Right forelimb (tissue), 1 donor: ENCODE measurements at regions not wholly inside any gene's neighbourhood (a gene's known extent, or its start where the extent isn't known, plus 50 kb on each side); places are given as distances from the start of the nearest gene placed in this dataset.
A peak's percentile ranks its signal among the peaks of the same experiment; 100 is the strongest.
"Not testable (repeated sequence)": the region's sequence is repeated elsewhere in the genome, so short reads cannot be mapped to it uniquely, and the experiment has no call there.

ENCODE experiments used
- DNase-seq: peaks from one replicate; pipeline ENCODE4 v3.0.0-alpha.2; 2018

- DNase-seq, result no peak
Measured at GRCh38 chr16:10232757-10233156, 50.5 kb upstream of the GRIN2A start.

- no peak for DNase-seq
Measured at GRCh38 chr16:10239640-10240039, 57.4 kb upstream of the GRIN2A start.

DNA sequence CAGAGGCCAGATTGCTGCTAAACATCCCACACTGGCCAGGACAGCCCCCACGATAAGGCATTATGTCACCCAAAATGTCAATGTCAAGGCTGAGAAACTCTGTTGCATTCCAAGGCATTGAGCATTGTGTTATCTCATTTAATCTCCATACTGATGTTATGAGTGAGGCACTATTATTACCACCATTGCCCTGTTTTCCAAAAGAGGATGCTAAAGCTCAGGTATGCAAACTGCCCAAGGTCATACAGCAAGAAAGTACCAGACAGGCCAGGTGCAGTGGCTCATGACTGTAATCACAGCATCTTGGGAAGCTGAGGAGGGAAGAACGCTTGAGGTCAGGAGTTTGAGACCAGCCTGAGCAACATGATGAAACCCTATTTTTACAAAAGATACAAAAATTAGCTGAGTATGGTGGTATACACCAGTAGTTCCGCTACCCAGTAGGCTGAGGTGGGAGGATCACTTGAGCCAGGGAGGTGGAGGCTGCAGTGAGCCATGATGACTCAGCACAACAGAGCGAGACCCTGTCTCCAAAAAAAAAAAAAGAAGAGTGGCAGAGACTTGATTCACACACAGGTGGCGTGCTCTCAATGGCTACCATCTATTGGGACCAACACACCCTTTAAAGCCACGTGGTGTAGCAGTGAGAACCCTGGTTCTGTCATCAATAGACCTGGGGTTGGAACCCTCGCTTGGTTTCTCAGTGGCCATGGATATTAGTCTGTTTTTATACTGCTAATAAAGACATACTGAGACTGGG lies 58.8 kb upstream of the GRIN2A start:
- no peak for DNase-seq

- no peak for DNase-seq
Measured at GRCh38 chr16:10242097-10242496, 59.9 kb upstream of the GRIN2A start.

DNA sequence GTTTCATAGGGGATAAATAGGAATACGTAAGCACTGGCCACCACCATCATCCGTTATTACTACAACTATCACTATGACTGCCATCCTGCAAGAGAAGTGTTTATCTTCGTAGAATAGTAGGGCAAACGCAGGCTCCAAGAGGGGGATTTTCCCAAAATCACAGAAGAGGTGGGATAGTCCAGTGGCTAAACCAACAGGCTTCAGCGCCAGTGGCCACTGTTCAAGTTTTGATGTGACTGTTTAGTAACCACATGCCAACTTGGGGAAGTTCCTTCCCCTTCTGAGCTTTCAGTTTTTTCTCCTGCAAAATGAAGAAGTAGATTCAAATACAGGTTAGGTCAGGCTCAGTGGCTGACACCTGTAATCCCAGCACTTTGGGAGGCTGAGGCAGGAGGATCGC lies 60.7 kb upstream of the GRIN2A start:
- no peak for DNase-seq

- no peak for DNase-seq
Measured at GRCh38 chr16:10245002-10245401, 62.8 kb upstream of the GRIN2A start.

- no peak for DNase-seq
Measured at GRCh38 chr16:10250137-10250828, 68.1 kb upstream of the GRIN2A start.

DNA sequence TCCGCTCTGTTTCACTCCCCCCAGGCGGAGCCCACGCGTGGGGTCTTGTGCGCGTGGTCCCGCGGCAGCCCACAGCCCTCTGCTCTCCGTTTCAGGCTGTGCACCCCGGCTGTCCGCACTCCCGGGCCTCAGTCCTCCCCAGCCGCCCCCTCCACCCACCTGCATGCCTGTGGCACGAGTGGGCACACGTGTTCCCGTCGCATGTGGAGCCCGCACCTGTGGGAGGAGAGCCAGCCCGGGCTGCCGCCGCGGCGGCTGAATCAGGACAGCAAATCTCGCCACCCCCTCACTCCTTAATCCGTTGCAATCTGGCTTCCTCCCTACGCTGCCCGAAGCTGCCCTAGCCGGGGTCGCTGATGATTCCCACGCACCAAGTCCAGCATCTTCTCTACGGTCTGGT lies 69.9 kb upstream of the GRIN2A start:
- DNase-seq, result no peak

GRCh38 chr16:10253409-10253808 lies 71.2 kb upstream of the GRIN2A start:
- no peak for DNase-seq

DNA sequence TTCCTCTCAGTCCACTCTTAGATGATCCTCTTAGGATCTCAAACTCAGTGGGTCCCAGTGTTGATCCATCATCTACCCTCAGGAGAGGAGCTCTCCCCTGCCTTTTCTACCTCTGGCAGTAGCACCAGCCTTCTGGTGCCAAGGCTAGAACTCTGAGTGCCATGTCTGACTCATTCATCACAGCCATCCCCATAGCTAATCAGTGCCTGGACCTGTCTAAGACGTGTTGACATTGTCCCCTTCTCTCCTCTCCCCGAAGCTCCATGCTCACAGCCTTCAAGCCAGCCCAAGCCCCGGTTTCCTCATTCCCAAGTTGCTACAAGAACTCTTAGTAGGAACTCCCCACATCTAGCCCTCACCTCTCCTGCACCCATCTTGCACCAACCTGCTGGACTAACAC lies 73.5 kb upstream of the GRIN2A start:
- DNase-seq, result no peak

GRCh38 chr16:10256784-10257641 lies 74.8 kb upstream of the GRIN2A start:
- peak; percentile 54 for DNase-seq

GRCh38 chr16:10257642-10258251 lies 75.5 kb upstream of the GRIN2A start:
- DNase-seq, result not testable (repeated sequence)

DNA sequence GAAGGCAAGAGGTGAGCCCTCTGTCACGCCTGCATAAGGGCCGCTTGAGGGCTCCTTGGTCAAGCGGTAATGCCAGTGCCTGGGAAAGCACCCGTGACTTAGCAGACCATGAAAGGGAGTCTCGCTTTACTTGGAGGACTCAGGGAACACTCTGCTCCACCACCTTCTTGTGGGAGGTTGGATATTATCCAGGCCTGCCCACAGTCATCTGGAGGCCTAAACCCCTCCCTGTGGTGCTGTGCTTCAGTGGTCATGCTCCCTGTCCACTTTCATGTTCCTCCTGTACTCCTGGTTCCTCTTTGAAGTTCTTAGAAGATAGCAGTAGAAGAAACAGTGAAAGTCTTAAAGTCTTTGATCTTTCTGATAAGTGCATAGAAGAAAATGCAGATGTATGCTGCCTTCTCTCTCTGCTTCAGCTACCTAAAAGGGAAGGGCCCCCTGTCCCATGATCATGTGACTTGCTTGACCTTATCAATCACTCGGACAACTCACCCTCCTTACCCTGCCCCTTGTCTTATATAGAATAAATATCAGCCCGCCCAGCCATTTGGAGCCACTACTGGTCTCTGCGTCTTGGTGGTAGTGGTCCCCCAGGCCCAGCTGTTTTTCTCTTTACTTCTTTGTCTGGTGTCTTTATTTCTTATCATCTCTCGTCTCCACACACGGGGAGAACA lies 76.8 kb upstream of the GRIN2A start:
- not testable (repeated sequence) for DNase-seq

DNA sequence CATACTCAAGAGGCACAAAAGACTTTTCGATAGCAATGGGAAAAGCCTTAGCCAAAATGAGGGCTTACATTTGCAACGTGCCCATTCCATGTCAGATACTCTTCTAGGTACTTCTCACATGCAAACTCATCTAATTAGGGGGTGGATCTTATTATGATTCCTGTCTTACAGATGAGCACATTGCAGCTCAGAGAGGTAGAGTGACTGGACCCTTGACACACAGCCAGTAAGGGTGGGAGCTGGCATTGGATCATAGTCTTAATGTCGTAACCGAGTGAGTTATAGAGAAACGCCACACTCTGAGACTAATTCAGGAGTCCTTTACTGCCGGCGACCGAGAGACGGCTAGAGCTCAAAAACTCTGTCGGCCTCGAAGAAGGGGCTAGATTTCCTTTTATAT lies 78.8 kb upstream of the GRIN2A start:
- no peak for DNase-seq

DNA sequence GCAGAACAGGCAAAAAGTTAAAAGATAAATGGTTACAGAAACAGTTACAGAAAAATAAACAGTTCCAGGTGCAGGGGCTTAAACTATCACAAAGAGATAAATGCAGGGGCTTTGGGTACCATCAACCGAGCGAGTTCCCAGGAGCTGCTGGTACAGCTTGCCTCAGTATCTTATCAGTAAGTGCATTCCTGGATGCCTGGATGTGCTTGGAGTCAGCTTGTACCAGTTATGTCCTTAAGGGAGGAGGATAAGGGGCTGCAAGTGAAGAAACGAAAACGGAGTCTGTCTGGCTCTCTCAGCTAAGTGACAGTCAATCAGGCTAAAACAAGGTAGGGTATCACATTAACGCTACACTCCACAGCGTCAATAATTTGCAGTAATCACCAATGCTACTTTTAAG lies 79.3 kb upstream of the GRIN2A start:
- not testable (repeated sequence) for DNase-seq

- no peak for DNase-seq
Measured at GRCh38 chr16:10262377-10263132, 80.3 kb upstream of the GRIN2A start.

GRCh38 chr16:10265770-10266615 lies 83.8 kb upstream of the GRIN2A start:
- DNase-seq, result no peak

DNA sequence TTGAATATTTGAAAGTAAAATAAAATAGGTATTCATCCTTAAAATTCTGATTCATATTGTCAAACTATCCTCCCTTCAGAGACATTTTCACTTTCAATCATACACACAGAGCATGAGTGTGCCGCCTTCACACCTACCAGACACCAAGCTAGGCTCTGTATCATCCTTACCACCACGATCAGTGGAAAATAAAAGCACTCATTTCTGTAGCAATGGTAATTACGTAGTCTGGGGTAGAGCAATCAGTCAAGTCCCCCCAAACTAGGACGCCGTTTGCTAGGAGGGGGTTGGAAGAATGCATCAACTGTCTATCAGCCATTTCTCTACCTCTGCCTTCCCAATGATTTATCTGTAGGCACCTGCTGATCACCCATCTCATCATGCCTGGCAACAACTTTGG lies 84.6 kb upstream of the GRIN2A start:
- DNase-seq, result no peak

DNA sequence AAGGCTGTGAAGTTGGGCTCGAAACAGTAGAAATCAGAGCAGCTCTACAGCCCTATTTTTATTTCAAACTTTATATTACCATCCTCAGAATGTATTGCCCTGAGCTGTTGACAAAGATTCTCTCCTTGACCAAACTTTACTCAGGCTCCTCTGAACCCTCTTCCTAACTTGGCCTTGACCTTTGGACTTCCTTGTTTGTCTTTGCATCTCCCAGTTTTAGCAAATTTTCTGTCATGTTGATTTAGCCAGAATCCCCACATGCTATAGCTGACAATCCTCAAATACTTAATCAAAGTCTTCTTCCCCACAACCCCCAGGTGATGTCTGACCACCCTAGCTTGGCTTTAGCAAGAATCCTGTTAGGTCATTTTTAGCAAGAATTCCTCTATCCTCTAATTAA lies 87.4 kb upstream of the GRIN2A start:
- DNase-seq, result no peak

DNA sequence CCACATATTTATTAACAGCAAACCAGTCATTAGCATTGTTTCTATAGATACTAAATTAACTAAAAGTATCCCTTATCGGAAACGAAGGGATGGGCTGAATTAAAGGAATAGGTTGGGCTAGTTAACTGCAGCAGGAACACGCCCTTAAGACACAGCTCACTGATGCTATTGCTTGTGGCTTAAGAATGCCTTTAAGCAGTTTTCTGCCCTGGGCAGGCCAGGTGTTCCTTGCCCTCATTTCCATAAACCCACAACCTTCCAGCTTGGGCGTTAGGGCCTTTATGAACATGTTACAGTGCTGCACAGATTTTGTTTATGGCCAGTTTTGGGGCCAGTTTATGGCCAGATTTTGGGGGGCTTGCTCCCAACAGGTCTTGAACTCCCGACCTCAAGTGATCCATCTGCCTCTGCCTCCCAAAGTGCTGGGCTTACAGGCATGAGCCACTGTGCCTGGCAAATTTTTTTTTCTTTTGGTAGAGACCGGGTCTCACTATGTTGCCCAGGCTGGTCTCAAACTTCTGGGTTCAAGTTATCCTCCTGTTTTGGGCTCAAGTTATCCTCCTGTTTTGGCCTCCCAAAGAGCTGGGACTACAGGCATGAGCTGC lies 90.1 kb upstream of the GRIN2A start:
- DNase-seq, result not testable (repeated sequence)
